Type B pancreatic cell (in vitro differentiated cells): ENCODE measurements at regions not wholly inside any gene's neighbourhood (a gene's known extent, or its start where the extent isn't known, plus 50 kb on each side); places are given as distances from the start of the nearest gene placed in this dataset.

Experiments
- DNase-seq: peaks from one replicate; pipeline ENCODE4 v3.0.0; 2021; ENCODE audit warnings: mixed read lengths; ENCODE audit not compliant: unreplicated experiment; ENCODE audit errors: extremely low spot score
- H3K27ac Mint-ChIP-seq: 2 replicates; pipeline ENCODE4 v1.8.0; 2021; ENCODE audit warnings: mild to moderate bottlenecking, mixed read lengths
- H3K27me3 Mint-ChIP-seq: 2 replicates; pipeline ENCODE4 v1.8.0; 2021; ENCODE audit warnings: mixed read lengths
- H3K36me3 Mint-ChIP-seq: 2 replicates; pipeline ENCODE4 v1.8.0; 2021; ENCODE audit warnings: mixed read lengths
- H3K4me1 Mint-ChIP-seq: one replicate; pipeline ENCODE4 v1.8.0; 2021; ENCODE audit warnings: mixed read lengths; ENCODE audit not compliant: unreplicated experiment
- H3K4me3 Mint-ChIP-seq: 2 replicates; pipeline ENCODE4 v1.8.0; 2021; ENCODE audit warnings: mild to moderate bottlenecking, mixed read lengths
- H3K9me3 Mint-ChIP-seq: 2 replicates; pipeline ENCODE4 v1.8.0; 2021; ENCODE audit warnings: mixed read lengths
- CTCF ChIP-seq: fragments of 200-600 bp; sonication (generic); conservative IDR thresholded peaks from 2 replicates; pipeline ENCODE4 v1.5.0; 2021; ENCODE audit warnings: antibody characterized with exemption, mild to moderate bottlenecking

- Mint-ChIP-seq H3K4me3 (no peak overlapping the region), H3K27me3 (peaks cover 39% of the 10 kb centered on the region), H3K36me3 (peaks cover 6% of the 10 kb centered on the region), H3K27ac (no peak overlapping the region), H3K9me3 (no peaks in the 10 kb centered on the region), H3K4me1 (peaks cover 7% of the 10 kb centered on the region)
- no peak for TF ChIP-seq CTCF
- no peak for DNase-seq
Observed at GRCh38 chr12:24424376-24424775, 474.9 kb upstream of the SOX5 start.

GRCh38 chr12:24423611-24424010 is 474.1 kb upstream of the SOX5 start:
- DNase-seq, result no peak
- Mint-ChIP-seq H3K27me3 (peaks cover 39% of the 10 kb centered on the region), H3K27ac (no peak overlapping the region), H3K4me3 (no peak overlapping the region), H3K4me1 (peaks cover 7% of the 10 kb centered on the region), H3K36me3 (peaks cover 6% of the 10 kb centered on the region), H3K9me3 (no peaks in the 10 kb centered on the region)
- no peak for TF ChIP-seq CTCF

GRCh38 chr12:24421759-24422158 is 472.3 kb upstream of the SOX5 start:
- TF ChIP-seq CTCF, result no peak
- no peak for DNase-seq
- Mint-ChIP-seq H3K27ac (no peak overlapping the region), H3K4me3 (no peak overlapping the region), H3K9me3 (no peaks in the 10 kb centered on the region), H3K27me3 (peaks cover 30% of the 10 kb centered on the region), H3K36me3 (peaks cover 6% of the 10 kb centered on the region), H3K4me1 (peaks cover 7% of the 10 kb centered on the region)

- Mint-ChIP-seq H3K27ac (no peak overlapping the region), H3K4me1 (peaks cover 5% of the 10 kb centered on the region), H3K27me3 (peaks cover 9% of the 10 kb centered on the region), H3K36me3 (peaks cover 6% of the 10 kb centered on the region), H3K9me3 (no peaks in the 10 kb centered on the region), H3K4me3 (no peak overlapping the region)
- DNase-seq, result no peak
- no peak for TF ChIP-seq CTCF
Observed at GRCh38 chr12:24418157-24418556, 468.7 kb upstream of the SOX5 start.

- H3K27me3 Mint-ChIP-seq, result peaks cover 2% of the 10 kb centered on the region
- H3K9me3 Mint-ChIP-seq, result no peaks in the 10 kb centered on the region
- TF ChIP-seq CTCF, result no peak
- no peak for DNase-seq
- H3K36me3 Mint-ChIP-seq, result peaks cover 5% of the 10 kb centered on the region
- peak overlapping the region; percentile 37 for H3K27ac Mint-ChIP-seq
- H3K4me1 Mint-ChIP-seq, result peaks cover 5% of the 10 kb centered on the region
- H3K4me3 Mint-ChIP-seq, result no peak overlapping the region
Observed at GRCh38 chr12:24416423-24417109, 467.1 kb upstream of the SOX5 start.
